Iris pigment epithelial cell (primary cell): ENCODE measurements at regions not wholly inside any gene's neighbourhood (a gene's known extent, or its start where the extent isn't known, plus 50 kb on each side); places are given as distances from the start of the nearest gene placed in this dataset.
A peak's percentile ranks its signal among the peaks of the same experiment; 100 is the strongest.

Experiments used
- DNase-seq: peaks from one replicate; pipeline ENCODE4 v3.0.0-alpha.2; 2011; ENCODE audit warnings: low read depth

DNA sequence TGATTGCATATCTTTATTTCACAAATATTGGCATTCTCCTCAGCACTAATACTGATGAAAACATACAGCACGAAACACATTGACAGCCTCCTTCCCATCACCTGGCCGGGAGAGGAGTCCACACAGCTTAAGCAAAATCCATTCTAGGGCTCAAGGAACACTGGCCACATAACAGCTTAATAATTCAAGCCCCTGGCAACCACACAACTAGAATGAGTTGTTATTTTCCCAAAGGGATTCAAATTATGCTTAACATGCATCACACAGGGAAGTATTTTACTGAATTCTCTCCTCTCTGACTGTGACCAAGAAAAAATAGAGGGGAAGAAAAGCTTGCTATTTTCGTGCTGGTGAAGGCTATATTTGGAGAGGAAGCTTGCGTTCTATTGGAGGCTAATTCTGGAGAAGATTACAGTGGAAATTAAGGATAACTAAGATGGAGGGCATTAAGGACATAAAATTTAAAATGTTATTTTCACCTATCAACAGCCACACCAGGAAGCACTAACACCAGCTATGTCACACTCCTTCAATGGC, 198.5 kb downstream of the ADGRG6 start:
- no peak for DNase-seq

DNA sequence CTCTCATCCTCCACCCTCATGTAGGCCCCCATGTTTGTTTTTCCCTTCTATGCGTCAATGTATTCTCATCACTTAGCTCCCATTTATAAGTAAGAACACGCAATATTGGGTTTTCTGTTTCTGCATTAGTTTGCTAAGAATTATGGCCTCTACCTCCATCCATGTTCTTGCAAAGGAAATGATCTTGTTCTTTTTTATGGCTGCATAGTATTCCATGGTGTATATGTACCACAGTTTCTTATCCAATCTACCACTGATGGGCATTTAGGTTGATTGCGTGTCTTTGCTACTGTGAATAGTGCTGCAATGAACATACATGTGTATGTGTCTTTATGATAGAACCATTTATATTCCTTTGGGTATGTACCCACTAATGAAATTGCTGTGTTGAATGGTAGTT, 200.0 kb downstream of the ADGRG6 start:
- no peak for DNase-seq

DNA sequence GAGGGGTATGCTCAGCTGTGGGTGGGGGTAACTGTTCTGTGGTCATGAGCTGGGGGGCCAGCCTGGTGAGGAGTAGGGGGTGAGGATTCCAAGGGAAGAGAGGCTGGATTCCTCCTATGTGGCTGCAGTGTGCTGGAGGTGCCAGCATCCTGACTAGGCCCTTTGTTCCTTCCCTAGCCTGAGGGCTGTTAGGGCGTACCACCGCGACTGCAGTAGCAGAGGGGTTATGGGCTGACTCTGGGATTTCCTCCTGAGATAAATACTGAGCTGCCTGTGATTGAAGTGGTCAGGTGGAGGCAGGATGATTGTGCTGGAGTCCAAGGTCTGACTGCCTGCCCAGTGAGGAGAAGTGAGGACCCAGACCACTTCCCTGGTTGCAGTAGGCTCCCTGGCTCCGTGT, 205.3 kb downstream of the ADGRG6 start:
- DNase-seq, result no peak

DNA sequence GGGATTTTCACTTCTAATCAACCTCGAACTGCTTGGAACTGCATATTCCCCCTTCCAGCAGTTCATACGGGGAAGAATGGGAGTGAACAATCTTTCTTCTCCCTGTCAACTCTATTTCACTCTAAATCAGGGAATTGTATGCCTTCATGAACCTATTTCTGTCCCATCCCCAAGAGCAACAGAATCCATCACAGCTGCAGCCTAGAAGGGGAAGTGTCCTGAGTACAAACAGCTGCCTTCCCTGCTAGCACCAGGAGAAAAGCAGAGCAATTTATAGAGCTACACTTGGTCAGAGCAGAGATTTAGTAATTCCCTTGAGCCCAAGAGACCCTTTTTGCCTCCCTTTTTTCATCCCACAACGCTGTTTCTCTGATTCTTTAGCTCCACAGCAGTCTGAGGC, 208.4 kb downstream of the ADGRG6 start:
- no peak for DNase-seq

DNA sequence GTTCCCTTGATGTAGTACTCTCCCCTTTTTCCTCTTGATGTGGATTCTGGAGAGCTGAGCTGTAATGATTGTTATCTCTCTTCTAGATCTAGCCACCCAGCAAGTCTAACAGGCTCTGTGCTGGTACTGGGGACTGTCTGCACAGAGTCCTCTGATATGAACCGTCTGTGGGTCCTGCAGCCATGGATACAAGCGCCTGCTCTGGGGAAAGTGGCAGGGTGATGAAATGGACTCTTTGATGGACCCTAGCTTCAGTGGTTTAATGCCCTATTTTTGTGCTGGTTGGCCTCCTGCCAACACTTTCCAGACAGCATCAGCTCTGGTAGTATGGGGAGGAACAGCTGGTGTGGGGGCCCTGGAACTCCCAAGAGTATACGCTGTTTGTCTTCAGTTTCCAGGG, 216.3 kb downstream of the ADGRG6 start:
- DNase-seq, result no peak

DNA sequence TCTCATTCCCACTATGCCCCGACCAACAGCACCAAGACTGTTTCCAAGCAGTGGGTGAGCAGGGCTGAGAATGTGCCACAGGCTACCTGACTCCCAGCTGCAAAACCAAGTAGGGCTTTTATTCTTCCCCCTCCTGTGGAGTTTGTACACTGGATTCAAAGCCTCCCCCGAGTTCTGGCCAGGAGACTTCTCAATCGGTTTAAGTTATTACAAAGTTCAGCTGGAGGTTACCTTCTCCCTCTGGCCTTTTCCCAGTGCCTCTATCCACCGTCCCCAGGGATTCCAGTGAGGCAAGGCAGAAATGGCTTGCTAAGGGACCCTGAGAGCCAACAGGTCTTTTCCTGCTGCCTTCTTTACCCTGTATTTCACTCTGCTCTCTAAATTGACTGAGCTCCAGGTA, 217.0 kb downstream of the ADGRG6 start:
- DNase-seq, result no peak

DNA sequence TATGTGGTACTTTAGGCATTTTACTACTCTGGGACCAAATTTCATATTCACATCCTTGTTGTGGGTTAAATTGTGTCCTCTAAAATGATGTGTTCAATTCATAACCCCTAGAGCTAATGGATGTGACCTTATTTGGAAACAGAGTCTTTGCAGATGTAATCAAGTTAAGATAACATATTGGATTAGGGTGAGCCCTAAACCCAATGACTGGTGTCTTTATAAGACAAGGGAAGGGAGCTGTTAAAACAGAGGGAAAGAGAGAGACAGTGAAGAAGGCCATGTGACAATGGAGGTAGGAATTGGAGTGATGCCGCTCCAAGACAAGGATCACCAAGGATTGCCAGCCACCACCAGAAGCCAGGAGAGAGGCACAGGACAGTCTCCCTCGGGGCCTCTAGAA, 220.0 kb downstream of the ADGRG6 start:
- DNase-seq, result no peak

DNA sequence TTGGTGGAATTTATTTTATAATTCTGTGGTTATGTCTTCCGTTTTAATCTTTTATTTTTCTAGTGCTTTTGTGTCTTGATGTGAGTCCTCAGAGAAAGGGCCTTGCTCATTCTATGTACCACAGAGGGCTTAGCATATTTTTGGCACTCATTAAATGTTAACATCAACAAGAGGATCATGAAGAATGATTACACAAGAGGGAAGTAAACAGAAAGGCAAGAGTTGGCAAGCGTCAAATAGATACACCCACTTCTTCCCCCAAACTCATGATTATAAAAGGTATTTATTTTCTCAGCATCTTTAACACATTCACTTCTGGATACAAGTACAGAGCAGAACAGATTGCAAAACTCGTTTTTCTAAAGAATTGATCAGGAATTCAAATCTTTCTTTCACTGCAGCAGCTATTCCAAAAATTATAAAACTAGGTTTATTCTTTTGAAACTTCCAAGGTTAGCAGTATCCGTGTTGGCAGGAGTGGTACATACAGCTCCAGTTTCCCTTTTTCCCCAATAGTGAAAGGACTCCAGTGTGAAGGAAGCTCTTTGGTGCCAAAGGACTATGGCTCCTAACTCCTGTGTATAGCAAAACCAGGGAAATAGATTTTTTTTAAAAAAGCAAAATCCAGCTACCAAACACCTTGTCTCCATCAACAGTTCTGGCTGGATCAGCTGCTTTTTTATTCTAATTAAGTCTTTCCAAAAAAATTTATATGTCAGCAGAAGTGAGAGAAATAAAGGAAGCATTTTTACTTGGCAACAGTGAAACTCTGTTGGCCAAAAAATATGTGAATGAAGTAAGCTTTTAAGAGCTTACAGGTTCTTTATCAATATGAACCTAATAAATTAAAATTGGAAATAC, 221.9 kb downstream of the ADGRG6 start:
- DNase-seq, result peak; percentile 82

DNA sequence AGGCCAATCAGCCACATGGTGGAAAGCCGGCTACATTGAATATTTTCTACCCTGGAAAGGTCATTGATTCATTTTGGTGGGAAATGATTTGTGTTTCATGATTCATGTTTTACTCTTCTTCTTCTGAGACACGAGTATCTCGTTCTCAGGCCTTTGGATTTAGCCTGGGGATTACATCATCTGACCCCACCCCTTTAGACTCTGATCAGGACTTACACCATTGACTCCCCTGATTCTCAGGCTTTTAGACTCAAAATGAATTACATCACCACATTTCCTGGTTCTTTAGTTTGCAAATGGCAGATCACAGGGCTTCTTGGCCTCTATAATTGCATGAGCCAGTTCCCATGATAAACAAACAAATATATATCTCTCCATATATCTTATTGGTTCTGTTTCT, 228.8 kb downstream of the ADGRG6 start:
- peak; percentile 15 for DNase-seq

DNA sequence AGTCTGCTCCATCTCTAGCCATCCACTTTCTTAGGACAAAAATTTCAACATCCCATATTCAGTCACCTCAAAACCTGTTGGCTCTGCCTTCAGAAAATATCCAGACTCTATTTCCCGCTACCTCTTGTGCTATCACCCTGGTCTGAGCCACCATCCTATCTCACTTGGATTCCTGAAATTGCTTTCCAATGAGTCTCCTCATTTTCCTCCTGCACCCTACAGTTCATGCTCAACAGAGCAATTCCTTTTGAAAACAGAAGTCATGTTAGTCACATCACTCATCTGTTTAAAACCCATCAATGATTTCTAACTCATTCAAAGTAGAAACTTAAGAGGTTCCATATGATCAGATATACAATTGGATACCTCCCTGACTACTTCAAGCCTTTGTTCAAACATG, 229.9 kb downstream of the ADGRG6 start:
- peak; percentile 46 for DNase-seq

DNA sequence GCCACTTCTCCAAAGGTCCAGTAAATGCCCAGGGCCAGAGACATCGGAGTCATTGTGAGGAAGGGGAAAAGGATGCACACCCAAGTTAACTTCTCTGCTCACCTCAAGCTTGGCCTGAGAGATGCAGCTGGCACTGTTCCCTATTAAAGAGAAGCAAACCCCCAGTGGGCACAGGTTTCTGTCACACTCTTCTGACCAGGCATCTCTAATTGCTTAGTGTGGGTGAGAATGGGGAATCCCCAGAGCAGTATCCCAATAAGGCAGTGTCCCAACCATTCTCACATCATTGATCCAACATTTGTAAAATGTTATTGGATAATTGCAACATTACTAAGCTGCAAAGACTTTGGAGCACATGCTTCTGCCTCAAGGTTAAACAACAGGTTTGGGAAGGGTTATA, 232.3 kb downstream of the ADGRG6 start:
- no peak for DNase-seq

DNA sequence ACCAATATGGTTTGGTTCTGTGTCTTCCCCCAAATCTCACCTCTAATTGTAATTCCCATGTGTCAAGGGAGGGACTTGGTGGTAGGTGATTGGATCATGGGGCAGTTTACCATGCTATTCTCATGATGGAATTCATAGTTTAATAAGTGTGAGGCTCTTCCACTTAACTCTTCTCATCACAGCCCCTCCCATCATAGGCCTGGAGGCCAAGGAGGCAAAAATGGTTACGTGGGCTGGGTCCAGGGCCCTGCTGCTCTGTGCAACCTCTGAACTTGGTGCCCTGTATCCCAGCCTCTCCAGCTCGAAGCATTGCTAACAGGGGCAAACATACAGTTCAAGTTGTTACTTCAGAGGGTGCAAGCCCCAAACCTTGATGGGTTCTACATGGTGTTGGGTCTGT, 232.7 kb downstream of the ADGRG6 start:
- no peak for DNase-seq

DNA sequence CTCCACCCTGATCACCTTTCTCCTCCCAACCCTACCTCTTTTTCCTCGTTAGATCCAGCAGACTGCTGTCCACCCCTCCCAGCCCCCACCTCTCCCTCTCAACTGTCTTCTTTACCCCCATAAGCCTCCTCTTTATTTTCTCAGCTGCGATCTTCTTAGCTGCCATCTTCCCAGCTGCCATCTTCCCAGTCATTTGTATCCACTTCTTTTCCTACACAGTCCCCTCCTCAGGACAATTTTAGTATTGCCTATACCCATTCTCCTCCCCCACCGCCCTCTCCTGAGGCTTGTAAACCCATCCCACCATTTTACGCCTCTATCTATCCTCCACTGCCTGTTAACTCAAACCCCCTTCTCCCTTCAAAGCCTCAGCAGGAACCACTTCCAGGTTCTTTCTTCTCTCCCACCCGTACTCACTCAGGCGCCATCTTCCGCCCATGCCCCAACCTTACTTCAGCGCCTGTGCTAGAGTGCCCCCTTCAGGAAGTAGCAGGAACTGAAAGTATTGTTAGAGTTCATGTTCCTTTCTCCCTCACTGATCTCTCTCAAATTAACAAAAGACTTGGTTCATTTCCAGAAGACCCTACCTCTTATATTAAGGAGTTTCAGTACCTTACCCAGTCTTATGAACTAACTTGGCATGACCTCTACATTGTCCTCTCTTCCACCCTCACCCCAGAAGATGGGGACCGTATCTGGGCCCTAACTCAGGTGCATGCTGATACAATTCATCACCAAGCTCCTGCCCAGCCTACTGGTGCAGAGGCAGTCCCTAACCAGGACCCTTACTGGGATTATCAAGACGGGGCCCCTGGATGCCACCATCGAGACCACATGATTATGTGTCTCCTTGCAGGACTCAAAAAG, 236.0 kb downstream of the ADGRG6 start:
- DNase-seq, result peak; percentile 38

DNA sequence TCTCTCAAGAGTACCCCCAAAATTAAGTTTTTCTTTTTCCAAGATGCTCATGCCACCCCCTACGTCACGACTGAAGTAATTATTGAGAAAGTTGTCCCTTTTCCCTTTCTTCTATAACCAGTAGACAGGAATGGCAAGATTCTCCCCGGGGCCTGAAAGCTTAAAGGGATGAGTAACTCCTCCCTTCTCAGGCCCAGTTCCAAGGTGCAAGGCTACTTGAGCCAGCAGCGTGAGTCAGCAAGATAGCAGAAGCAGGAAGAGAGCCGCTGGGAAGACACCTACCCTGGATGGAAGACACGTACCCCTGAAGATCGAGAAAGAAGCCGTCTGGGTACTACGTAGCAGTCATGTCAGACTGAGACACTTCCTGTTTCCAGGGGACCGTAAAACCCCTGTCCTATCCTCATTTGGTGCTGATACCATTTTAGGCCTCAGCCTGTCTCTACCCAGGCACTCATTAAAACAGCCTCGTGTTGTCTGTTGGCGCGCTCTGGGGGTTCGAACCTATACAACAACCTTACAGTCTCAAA, 241.0 kb downstream of the ADGRG6 start:
- DNase-seq, result peak; percentile 92

DNA sequence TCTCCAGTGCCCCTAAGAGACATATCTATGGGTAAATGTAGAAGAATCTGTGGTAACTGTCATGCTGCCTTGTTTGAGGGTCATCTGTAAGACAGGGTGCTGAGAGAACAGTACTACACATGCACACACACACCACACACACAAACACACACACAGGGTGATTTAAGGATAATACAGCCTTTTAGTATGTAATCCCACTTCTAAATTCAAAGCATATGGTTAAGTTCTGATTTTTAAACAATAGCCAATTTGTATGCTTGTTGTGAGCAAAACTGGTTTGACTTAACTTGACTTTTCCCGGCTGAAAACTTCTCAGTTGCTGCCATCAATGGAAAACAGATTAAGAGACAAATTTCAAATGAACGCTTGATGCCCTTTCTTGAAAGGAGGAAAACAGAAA, 241.8 kb downstream of the ADGRG6 start:
- no peak for DNase-seq

DNA sequence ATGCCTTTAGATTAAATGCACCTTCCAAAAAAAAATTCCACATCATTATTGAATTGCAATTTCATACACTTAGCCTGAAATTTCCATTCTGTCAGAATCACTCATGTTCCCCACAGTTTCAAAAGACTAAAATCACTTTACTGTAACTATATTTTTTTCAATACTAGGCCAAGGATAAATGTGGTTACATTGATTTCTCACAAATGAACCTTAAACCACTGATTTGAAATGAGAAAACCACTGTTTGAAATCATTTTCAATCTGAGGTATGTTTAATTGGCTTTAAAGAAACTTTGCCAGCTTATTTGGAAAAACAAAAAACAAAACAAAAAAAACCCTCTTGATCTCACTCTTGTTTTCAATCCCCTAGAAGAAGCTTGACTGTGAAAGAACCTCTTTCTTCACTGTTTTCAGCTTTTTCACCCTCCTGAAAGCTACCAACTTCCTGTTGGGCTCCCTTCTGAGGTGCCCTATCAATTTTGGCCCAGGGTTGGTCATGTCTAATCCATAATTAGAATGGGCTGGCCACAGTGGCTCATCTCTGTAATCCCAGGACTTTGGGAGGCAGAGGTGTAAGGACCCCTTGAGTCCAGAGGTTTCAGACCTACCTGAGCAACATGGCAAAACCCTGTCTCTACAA, 242.5 kb downstream of the ADGRG6 start:
- no peak for DNase-seq

DNA sequence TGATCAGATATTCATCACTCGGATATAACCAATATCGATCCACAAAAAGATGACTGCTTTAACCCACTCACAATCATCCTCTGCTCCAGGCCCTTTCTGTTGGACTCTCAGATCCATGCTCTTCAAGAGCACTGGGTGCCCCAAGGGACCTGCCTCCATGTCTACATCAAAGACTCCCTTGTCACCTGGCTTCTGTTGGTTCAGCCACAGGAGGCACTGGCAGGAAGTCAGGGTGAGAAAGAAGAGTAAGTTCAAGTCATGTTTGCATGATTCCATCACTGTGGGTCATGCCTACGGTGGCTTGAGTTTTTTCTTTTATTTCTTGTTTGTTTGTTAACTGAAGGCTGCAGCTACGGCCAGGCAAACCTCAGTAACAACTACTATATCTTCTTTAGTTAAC, 243.3 kb downstream of the ADGRG6 start:
- DNase-seq, result no peak

DNA sequence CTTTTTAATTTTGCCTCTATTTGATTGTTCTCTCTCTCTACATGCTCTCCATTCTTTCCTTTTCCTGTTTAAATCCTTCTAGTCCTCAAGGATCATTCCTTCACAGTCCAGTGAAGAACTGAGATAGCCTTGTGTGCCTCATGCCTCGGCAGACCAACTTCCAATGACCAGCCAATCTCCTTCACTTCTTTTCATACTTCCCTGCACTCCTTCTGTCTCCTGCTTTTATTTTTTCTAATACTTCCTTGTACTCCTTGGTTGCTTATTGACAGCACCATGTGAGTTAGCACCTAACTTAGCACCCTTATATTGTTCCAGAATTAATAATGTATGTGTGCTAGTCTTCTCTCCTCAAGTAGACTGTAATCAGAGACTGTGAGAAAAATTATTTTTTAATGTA, 246.8 kb downstream of the ADGRG6 start:
- no peak for DNase-seq

DNA sequence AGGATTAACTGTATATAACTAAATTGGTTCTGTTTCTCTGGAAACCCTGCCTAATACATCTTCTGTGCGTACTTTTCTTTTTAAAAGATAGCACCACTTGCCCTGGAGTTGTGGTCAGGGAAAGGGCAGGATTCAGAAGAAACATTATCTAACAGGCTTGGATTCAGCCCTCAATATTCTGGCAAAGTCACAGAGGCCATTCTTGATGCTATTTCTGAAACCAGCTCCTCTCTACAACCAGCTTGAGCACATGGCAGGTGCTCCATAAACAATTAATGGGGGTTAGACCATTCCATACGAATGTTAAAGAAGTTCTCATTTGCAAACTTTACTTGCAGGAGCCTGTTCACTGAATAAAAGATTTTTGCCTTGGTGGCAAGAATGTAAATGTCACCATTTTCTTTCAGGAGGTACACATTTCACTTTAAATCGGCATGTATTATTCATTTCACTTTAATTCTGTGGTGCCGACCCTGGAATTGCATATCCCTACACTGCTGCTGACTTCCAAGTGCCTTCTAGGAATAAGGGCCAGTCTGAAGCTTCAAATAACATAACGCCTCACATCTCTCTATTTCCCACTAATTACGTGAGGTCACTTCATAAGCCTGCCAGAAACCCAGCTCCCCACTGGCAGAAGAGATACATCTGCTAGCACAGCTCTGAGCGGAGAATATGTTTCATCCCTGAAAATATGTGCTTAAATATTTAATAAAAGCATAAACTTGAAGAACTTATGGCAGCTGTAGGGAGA, 248.7 kb downstream of the ADGRG6 start:
- no peak for DNase-seq

DNA sequence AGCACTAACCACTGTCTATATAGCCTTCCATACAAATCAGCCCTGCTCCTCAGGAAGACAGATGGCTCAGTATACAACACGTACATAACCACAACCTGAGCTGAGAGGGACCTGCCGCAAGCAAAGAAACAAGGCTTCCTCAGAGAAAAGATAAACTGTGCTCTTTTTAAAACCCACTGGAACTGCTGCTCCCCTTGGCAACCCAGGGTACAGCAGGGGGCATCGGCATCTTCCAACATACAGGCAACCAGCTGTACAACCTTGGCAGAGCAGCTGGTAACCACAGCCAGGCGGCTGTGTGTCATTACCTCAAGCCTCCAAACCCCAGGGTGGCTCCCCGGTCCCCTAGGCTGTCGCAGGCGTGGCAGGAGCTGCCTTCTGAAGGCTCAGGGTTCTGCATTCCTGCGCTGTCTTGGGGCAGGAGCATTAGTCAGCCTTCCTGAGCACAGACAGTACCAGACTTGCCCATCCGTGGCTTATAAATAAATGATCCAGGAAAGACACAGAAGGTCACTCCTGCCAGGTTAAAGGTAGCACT, 249.5 kb downstream of the ADGRG6 start:
- peak; percentile 12 for DNase-seq

DNA sequence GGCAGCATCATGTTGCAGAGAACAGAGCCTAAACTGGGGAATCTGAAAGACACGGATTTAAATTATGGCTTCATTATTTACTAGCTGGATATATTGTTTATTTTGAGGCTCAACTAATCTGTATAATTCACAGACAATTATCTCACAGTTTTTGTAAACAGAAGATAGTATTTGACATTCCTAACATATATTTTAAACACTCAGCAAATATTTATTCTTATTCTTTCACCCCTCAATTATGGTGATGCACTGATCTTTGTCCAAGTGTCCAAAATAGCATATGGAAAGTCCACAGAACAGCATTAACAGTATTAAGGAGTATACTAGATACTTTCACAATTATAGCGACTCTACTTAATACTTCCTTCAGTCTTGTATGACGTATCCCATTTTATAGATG, 257.0 kb downstream of the ADGRG6 start:
- no peak for DNase-seq
